Eye (tissue), 1 donor: ENCODE measurements at regions not wholly inside any gene's neighbourhood (a gene's known extent, or its start where the extent isn't known, plus 50 kb on each side); places are given as distances from the start of the nearest gene placed in this dataset.
"Not testable (repeated sequence)": the region's sequence is repeated elsewhere in the genome, so short reads cannot be mapped to it uniquely, and the experiment has no call there.

Experiments
- DNase-seq: peaks from one replicate; pipeline ENCODE4 v3.0.0-alpha.2; 2015

DNA sequence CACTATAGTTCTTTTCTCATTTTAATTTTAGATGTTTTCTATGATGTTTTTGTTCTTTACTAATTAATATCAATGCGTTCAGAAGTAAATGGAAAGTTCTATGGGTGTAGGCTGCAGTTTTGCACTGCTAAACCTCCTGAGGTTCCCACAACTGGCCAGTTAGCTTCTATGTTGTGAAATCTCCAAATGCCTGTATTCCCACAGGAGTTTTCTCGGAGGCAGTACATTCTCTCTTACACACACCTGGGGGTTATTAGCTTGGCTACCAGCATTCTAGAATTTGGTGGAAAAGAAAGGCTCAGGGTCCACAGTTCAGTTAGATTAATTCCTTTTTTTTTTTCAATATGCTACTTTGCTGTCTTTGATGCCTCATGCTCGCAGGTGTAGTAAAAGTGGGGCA lies 216.9 kb upstream of the NRIP1 start:
- no peak for DNase-seq

DNA sequence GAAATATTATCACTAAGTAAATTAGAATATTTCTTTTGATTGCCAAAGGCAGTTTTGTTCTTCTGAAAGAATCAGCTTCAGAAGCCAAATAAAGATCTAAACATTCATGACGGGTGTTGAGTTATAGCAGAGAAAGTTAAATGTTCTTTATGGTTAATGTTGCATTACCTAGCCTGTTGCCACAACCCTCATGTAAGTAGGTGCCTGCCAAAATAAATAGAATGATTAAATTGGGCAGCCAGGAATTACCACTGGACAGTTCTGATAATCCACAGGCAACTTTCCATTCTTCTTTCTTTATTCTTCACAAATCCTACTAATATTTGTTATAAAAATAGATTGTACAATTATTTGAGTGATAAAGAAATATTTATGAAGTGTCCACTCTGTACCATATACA lies 217.9 kb upstream of the NRIP1 start:
- no peak for DNase-seq

DNA sequence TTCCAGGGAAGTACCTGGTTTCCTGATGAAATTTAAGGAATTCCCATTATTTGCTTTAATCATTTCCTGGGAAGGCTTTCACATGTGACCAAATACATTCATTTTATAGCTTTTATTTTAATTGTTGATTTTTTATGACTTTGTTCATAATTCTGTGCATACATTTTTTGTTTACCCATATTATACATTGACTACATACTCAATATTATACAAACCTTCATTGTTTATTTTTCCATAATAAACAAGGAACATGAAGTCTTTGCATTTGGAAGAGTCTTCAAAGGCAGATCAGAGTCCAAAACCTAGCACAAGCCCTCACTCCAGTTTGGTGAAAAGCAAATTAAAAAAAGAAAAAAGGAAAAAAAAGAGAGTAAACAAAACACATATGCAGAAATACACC lies 218.3 kb upstream of the NRIP1 start:
- no peak for DNase-seq

GRCh38 chr21:15283789-15284188 lies 219.0 kb upstream of the NRIP1 start:
- DNase-seq, result no peak

GRCh38 chr21:15285556-15285955 lies 220.8 kb upstream of the NRIP1 start:
- no peak for DNase-seq

DNA sequence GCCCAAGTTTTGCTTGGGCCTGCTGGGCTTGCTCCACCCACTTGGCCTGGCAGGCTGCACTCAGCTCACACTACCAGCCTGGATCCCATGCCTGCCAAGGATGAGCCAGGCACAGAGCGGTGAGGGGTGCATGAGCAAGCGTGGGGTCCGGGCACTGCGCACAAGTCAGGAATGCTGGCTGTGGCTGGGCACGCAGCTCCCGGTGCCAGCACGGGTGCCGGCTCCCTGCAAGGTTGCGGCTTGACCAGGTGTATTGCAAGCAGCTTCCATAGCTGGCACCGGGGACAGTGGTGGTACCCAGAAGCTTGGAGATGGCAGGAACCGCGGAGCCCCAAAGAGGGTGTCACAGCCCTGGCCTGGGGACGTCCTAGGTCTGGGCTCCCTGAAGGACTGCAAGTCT lies 224.4 kb upstream of the NRIP1 start:
- no peak for DNase-seq

DNA sequence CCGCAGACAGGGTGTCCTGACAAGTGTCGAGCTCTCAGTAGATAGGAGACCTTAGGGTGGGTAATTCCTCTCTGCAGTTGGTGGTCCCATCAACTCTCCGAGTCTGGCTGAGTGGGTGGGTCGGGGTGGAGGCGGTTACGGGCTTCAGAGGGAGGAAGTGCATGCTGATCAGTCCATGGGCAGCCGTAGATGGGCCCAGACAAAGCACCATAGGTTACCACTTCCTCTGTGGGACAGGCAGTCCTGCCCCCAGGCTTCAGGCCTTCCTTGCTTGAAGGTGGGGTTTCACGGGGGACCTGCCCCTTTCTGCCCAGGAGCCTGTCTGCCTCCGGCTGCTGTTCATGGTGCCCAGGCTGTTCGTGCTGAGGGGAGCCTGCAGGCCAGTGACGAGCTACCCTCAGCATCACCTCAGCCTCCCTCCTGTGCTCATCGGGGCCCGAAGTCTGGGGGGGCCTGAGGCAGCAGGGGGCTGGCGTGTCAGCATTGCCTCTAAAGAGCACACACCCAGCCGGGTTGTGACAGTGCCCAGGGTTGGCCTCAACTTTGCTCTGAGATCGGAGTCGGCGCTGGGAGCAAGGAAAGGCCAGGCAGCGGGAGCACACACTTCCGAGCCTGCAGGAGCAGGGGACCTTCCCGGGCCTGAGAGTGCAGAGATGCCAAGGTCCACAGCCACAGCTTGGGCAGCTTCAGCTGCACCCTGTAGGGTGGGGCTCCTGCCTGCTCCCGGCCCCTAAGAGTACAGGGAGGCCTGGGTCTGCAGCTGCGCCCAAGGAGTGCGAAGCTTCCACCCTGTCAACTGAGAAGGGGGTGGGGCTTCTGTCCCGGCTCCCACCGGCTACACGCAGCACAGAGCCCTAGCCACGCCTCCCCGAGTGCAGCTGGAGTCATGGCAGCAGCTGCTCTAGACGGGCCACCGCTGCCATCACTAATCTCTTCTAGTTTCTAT lies 225.4 kb upstream of the NRIP1 start:
- DNase-seq, result peak; percentile 87

DNA sequence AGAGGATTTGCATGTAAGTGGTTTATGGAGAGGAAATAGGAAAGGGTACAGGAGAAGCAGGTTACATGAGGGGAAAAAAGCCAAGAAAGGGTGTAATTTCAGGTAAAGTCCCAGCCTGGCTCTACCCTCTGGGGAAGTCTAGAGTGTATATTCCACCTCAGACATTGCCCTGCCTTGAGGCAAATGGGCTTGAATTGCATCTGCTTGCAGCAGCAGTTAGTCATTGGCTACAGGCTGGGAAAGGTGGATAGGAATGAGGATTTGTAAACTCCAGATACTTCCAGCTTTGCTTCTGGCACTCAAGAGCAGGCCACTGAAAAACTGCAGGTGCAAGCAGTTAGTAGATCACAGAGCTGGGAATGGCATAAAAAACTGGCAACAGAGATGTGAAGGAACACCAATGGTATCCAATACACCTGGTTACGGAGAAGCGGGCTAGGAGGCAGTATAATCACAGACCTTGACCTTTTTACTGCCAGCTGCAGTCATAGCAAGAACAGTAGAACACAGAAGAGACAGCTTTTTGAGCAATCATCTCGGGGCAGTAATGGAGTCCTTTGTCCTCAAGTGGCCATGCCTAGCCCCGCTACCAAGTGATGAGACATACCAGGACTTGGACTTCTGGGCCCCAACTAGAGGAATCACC lies 226.9 kb upstream of the NRIP1 start:
- no peak for DNase-seq

DNA sequence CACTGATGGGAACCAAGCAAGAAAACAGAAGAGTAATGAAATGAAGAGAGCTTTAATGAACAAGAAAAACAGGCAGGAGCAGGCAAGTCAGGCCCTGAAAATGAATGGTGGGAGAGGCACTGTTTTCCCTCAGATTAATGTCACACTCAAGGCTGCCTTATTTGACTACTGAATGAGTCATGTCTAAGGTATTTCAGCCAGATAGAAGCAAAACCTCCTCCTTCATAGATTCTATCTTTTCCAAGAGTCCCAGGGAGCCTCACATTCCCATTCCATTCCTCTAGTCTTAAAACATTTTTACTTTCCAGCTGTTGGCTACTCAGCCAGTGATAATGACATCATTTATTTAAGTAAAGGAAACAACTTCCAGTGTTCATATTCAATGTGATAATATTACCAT lies 228.4 kb upstream of the NRIP1 start:
- peak; percentile 65 for DNase-seq

DNA sequence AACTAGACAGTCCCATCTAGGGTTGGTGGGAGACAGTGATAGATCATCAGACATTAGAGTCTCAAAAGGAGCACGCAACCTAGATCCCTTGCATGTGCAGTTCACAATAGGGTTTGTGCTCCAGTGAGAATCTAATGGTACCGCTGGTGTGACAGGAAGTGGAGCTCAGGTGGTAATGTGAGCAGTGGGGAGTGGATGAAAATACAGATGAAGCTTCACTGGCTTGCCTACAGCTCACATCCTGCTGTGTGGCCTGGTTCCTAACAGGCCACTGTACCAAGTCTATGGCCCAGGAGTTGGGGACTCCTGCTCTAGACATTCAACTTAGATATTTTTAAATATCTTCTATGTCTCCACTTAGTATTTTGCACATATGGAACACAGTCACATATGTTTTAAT lies 231.1 kb upstream of the NRIP1 start:
- no peak for DNase-seq

DNA sequence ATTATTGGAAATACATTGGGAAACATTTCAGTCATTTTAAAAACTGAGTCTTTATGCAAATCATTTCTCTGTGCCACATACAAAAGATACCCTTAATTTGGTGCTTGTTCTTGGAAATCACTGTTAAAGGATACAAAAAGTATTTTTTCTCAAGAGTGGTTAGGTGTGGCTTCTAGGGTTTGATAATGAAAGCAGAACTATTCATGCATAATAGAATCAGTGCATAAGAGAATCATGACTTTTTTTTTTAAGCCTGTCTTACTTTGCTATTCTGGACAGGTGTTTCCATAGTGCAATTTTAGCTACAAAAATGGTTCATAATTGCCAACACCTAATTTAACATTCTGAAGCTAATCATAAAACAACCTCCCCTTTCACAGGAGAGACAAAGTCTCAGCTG lies 233.0 kb upstream of the NRIP1 start:
- DNase-seq, result no peak

DNA sequence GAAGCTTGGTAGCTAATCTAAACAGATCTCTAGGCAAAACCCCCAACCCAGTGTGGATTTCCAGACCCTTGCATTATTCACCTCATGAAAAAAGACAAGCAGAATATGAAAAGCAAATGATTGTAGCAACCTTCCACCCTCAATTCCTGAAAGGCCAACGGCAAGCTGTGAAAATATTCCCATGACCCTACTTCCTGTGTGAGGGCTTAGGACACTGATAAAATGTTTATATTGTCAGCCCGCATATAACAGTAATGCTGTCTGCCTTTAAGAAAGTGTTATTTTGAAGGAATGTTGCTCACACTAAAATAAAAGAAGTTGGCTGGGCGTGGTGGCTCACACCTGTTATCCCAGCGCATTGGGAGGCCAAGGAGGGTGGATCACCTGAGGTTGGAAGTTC lies 233.5 kb upstream of the NRIP1 start:
- DNase-seq, result no peak

- DNase-seq, result not testable (repeated sequence)
Observed at GRCh38 chr21:15298755-15299154, 234.0 kb upstream of the NRIP1 start.

GRCh38 chr21:15300131-15300530 lies 235.3 kb upstream of the NRIP1 start:
- DNase-seq, result no peak

DNA sequence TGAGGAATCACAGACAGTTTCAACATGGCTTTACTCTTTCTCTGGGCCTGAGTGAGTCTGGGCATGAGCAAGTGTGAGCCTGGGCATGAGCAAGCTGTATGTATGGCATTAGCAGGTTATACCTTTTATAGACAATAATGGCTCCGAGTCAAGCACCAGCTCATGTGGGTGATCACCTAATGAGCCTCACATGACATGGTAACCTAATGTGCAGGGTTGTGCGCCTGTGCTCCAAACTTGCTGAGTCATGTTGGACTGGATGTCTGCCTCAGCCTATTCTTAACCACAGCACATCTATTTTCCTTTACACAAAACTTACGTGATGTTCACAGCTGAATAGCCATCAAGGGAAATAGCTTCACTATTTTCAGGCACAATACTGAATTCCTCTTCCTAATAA lies 236.2 kb upstream of the NRIP1 start:
- no peak for DNase-seq

DNA sequence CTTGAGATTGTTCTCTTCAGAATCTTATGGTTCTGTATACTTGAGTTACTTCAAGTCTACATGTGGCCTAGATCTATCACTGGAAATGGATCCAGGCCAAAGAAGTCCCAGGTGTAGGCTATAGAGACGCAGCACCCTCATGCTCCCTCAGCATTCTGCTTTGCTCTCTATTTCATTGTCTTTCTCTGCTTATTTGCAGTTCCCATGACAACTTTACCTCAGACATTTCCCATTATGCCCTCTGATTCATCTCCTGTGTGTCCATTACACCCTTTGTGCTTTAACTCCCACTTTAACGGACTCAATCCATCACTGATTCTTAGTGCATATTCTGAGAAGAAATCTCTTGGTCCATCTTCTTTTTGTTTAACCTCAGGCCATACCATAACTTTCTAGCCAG lies 236.9 kb upstream of the NRIP1 start:
- DNase-seq, result no peak

DNA sequence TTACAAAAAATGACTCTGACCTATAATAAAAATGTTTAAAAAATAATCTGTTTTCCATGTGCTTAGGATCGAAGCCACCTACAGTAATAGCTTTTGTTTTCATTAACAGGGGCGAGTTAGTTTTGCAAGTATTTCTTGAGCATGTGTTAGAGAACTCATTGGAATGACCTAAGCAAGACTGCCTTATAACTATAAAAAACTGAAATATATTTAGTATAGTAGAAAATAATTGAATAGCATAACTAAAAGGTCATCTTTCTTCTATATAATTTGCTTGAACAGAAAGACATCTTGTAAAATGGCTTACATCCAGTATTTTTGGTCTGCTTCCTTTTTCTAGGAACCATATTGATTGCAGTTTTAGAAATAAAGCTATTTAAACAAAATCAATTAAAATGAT lies 241.5 kb upstream of the NRIP1 start:
- no peak for DNase-seq

GRCh38 chr21:15308333-15308732 lies 243.5 kb upstream of the NRIP1 start:
- DNase-seq, result no peak

GRCh38 chr21:15309022-15309590 lies 244.3 kb upstream of the NRIP1 start:
- no peak for DNase-seq

GRCh38 chr21:15309721-15310120 lies 244.9 kb upstream of the NRIP1 start:
- DNase-seq, result no peak

DNA sequence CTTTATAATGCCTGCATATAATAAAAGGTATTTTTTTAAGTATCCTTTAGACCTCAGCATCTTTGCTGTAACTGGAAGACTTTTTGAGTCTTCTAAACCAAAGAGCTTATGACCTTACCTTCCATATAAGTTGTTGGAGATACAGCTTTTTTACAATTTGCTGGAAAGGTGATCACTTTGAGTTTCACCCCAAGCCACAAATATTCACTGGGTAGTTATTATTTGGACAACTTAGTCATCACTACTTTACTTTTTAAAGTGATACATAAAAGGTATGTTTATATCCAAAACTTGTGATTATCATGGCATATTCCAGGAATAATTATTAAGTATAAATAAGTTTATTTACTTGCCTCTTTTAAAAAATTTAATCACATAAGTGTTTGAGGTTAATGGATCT lies 246.7 kb upstream of the NRIP1 start:
- DNase-seq, result no peak

DNA sequence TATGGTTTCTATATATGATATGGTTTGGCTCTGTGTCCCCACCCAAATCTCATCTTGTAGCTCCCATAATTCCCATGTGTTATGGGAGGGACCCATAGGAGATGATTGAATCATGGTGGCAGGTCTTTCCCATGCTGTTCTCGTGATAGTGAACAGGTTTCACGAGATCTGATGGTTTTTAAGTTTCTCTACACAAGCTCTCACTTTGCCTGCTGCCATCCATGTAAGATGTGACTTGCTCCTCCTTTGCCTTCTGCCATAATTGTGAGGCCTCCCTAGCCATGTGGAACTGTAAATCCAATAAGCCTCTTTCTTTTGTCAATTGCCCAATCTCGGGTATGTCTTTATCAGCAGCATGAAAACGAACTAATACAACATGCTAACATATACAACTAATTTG lies 252.2 kb upstream of the NRIP1 start:
- not testable (repeated sequence) for DNase-seq

DNA sequence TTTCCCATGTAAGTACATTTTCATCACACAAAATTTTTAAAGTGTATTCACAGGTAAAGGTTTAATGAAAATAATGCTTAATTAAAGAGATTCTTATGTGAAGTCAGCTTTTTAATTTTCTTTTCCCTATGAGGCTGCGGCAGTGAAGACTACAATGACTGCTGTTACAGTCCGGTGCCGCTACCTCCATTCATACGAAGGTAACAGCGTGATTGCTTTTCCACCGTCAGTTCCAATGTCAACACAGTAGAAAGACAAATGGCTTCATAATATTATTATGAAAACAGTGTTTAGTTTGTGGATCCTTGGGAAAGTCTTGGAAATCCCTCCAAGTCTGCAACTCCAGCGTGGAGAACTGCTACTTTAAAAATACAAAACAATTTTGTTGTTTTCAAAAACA lies 254.9 kb upstream of the NRIP1 start:
- DNase-seq, result no peak

GRCh38 chr21:15324542-15324941 lies 259.7 kb upstream of the NRIP1 start:
- DNase-seq, result no peak
